ENCODE measurements at regions not wholly inside any gene's neighbourhood (a gene's known extent, or its start where the extent isn't known, plus 50 kb on each side); places are given as distances from the start of the nearest gene placed in this dataset.

- no peak for TF ChIP-seq ZNF274 (IDR thresholded peaks at IDR 0.05; ENCODE audit: low read depth, low read length)
- H3K4me3 ChIP-seq (ENCODE audit: low read length), result no peak overlapping the region
These were observed 511.9 kb downstream of the MID1IP1 start for GRCh38 chrX:39313146-39313545.

- no peak overlapping the region for H3K4me3 ChIP-seq (ENCODE audit: low read length)
- no peak for TF ChIP-seq ZNF274 (IDR thresholded peaks at IDR 0.05; ENCODE audit: low read depth, low read length)
These were observed 517.5 kb downstream of the MID1IP1 start for GRCh38 chrX:39318506-39319343.

GRCh38 chrX:39320165-39320564 is 518.9 kb downstream of the MID1IP1 start:
- no peak for TF ChIP-seq ZNF274 (IDR thresholded peaks at IDR 0.05; ENCODE audit: low read depth, low read length)
- no peak overlapping the region for H3K4me3 ChIP-seq (ENCODE audit: low read length)

- TF ChIP-seq ZNF274 (IDR thresholded peaks at IDR 0.05; ENCODE audit: low read depth, low read length), result no peak
- H3K4me3 ChIP-seq (ENCODE audit: low read length), result no peak overlapping the region
These were observed 521.2 kb downstream of the MID1IP1 start for GRCh38 chrX:39322496-39322895.

- no peak overlapping the region for H3K4me3 ChIP-seq (ENCODE audit: low read length)
- TF ChIP-seq ZNF274 (IDR thresholded peaks at IDR 0.05; ENCODE audit: low read depth, low read length), result no peak
These were observed 523.1 kb downstream of the MID1IP1 start for GRCh38 chrX:39324233-39324930.

GRCh38 chrX:39327255-39327654 is 526.0 kb downstream of the MID1IP1 start:
- no peak overlapping the region for H3K4me3 ChIP-seq (ENCODE audit: low read length)
- no peak for TF ChIP-seq ZNF274 (IDR thresholded peaks at IDR 0.05; ENCODE audit: low read depth, low read length)

- TF ChIP-seq ZNF274 (IDR thresholded peaks at IDR 0.05; ENCODE audit: low read depth, low read length), result no peak
- H3K4me3 ChIP-seq (ENCODE audit: low read length), result no peak overlapping the region
These were observed 526.4 kb downstream of the MID1IP1 start for GRCh38 chrX:39327705-39328104.

- no peak for TF ChIP-seq ZNF274 (IDR thresholded peaks at IDR 0.05; ENCODE audit: low read depth, low read length)
- H3K4me3 ChIP-seq (ENCODE audit: low read length), result no peak overlapping the region
These were observed 527.4 kb downstream of the MID1IP1 start for GRCh38 chrX:39328661-39329060.

GRCh38 chrX:39331082-39331704 is 529.9 kb downstream of the MID1IP1 start:
- no peak for TF ChIP-seq ZNF274 (IDR thresholded peaks at IDR 0.05; ENCODE audit: low read depth, low read length)
- H3K4me3 ChIP-seq (ENCODE audit: low read length), result no peak overlapping the region

GRCh38 chrX:39333451-39333850 is 532.2 kb downstream of the MID1IP1 start:
- TF ChIP-seq ZNF274 (IDR thresholded peaks at IDR 0.05; ENCODE audit: low read depth, low read length), result no peak
- H3K4me3 ChIP-seq (ENCODE audit: low read length), result no peak overlapping the region

- no peak for TF ChIP-seq ZNF274 (IDR thresholded peaks at IDR 0.05; ENCODE audit: low read depth, low read length)
These were observed 534.4 kb downstream of the MID1IP1 start for GRCh38 chrX:39335513-39336235.

GRCh38 chrX:39336671-39337311 is 535.5 kb downstream of the MID1IP1 start:
- TF ChIP-seq ZNF274 (IDR thresholded peaks at IDR 0.05; ENCODE audit: low read depth, low read length), result no peak
- H3K4me3 ChIP-seq (ENCODE audit: low read length), result no peak overlapping the region

More at GRCh38 chrX:39335513-39336235, 534.4 kb downstream of the MID1IP1 start:
- H3K4me3 ChIP-seq (ENCODE audit: low read length), result no peak overlapping the region

- no peak overlapping the region for H3K4me3 ChIP-seq (ENCODE audit: low read length)
- TF ChIP-seq ZNF274 (IDR thresholded peaks at IDR 0.05; ENCODE audit: low read depth, low read length), result no peak
These were observed 536.2 kb downstream of the MID1IP1 start for GRCh38 chrX:39337451-39337850.

GRCh38 chrX:39338583-39338982 is 537.3 kb downstream of the MID1IP1 start:
- no peak overlapping the region for H3K4me3 ChIP-seq (ENCODE audit: low read length)
- no peak for TF ChIP-seq ZNF274 (IDR thresholded peaks at IDR 0.05; ENCODE audit: low read depth, low read length)
